Stimulated activated CD4-positive, alpha-beta T cell treated with anti-CD3 and anti-CD28 coated beads, Interleukin-1b, Interleukin-23, amount 100 ng/mL, for 24 hours (primary cell): ENCODE measurements at regions not wholly inside any gene's neighbourhood (a gene's known extent, or its start where the extent isn't known, plus 50 kb on each side); places are given as distances from the start of the nearest gene placed in this dataset.
"Not testable (repeated sequence)": the region's sequence is repeated elsewhere in the genome, so short reads cannot be mapped to it uniquely, and the experiment has no call there.

Experiments used
- DNase-seq, 4 experiments: peaks; one replicate each; pipeline ENCODE4 v3.0.0-alpha.2; 2020; ENCODE audit warnings: low read depth in 4 of 4, low spot score in 1 of 4

- DNase-seq, result no peak
Measured at GRCh38 chr19:28544451-28545261, 668.3 kb downstream of the UQCRFS1 start.

GRCh38 chr19:28543244-28543776 is 669.6 kb downstream of the UQCRFS1 start:
- DNase-seq, result no peak

GRCh38 chr19:28542394-28543243 is 670.3 kb downstream of the UQCRFS1 start:
- no peak for DNase-seq

GRCh38 chr19:28541602-28542393 is 671.2 kb downstream of the UQCRFS1 start:
- DNase-seq, result no peak

- no peak for DNase-seq
Measured at GRCh38 chr19:28541029-28541428, 671.9 kb downstream of the UQCRFS1 start.

- not testable (repeated sequence) for DNase-seq
Measured at GRCh38 chr19:28540385-28540784, 672.6 kb downstream of the UQCRFS1 start.

GRCh38 chr19:28539759-28540158 is 673.2 kb downstream of the UQCRFS1 start:
- no peak for DNase-seq

- DNase-seq, result not testable (repeated sequence)
Measured at GRCh38 chr19:28538579-28538978, 674.4 kb downstream of the UQCRFS1 start.

GRCh38 chr19:28537896-28538295 is 675.1 kb downstream of the UQCRFS1 start:
- no peak for DNase-seq

- no peak for DNase-seq
Measured at GRCh38 chr19:28537079-28537478, 675.9 kb downstream of the UQCRFS1 start.

GRCh38 chr19:28535352-28535775 is 677.6 kb downstream of the UQCRFS1 start:
- DNase-seq, result no peak

GRCh38 chr19:28534766-28535351 is 678.1 kb downstream of the UQCRFS1 start:
- no peak for DNase-seq

GRCh38 chr19:28532765-28533341 is 680.1 kb downstream of the UQCRFS1 start:
- DNase-seq, result no peak

- DNase-seq, result no peak
Measured at GRCh38 chr19:28531979-28532378, 681.0 kb downstream of the UQCRFS1 start.

- no peak for DNase-seq
Measured at GRCh38 chr19:28530406-28531035, 682.4 kb downstream of the UQCRFS1 start.

GRCh38 chr19:28526038-28526437 is 686.9 kb downstream of the UQCRFS1 start:
- DNase-seq, result no peak

- no peak for DNase-seq
Measured at GRCh38 chr19:28523619-28524018, 689.3 kb downstream of the UQCRFS1 start.

- no peak for DNase-seq
Measured at GRCh38 chr19:28522545-28522922, 690.4 kb downstream of the UQCRFS1 start.

GRCh38 chr19:28521614-28522544 is 691.1 kb downstream of the UQCRFS1 start:
- DNase-seq, result no peak
